Sigmoid colon (tissue), 6 donors: ENCODE measurements at regions not wholly inside any gene's neighbourhood (a gene's known extent, or its start where the extent isn't known, plus 50 kb on each side); places are given as distances from the start of the nearest gene placed in this dataset.

ENCODE experiments used
- DNase-seq: peaks from one replicate; pipeline ENCODE4 v3.0.0-alpha.2; 2019
- H3K27ac ChIP-seq, 4 donors: fragments of 200-600 bp; sonication (generic); one replicate each; pipeline ENCODE4 v1.5.1; 2016 to 2019; ENCODE audit warnings: mild to moderate bottlenecking in 1 of 4
- H3K27me3 ChIP-seq, 3 donors: fragments of 200-600 bp; sonication (generic); one replicate each; pipeline ENCODE4 v1.5.1; 2019; ENCODE audit warnings: mild to moderate bottlenecking in 1 of 3
- H3K36me3 ChIP-seq, 4 donors: fragments of 200-600 bp; sonication (generic); one replicate each; pipeline ENCODE4 v1.5.1; 2016 to 2019
- H3K4me1 ChIP-seq, 4 donors: fragments of 200-600 bp; sonication (generic); one replicate each; pipeline ENCODE4 v1.5.1; 2017 to 2019
- H3K4me3 ChIP-seq, 4 donors: fragments of 200-600 bp; sonication (generic); one replicate each; pipeline ENCODE4 v1.5.1; 2017 to 2019; ENCODE audit warnings: mild to moderate bottlenecking in 2 of 4, moderate library complexity in 1 of 4
- H3K9me3 ChIP-seq, 4 donors: fragments of 200-600 bp in 3 of 4; sonication (generic) in 3 of 4; one replicate each; pipeline versions ENCODE4 v1.5.1 to v1.6.1; 2013 to 2019
- EP300 ChIP-seq, 4 donors: sonication (generic); formaldehyde crosslinking; IDR thresholded peaks; one replicate each; pipeline ENCODE4 v1.6.1; 2017; ENCODE audit warnings: antibody characterized with exemption in 4 of 4
- POLR2A ChIP-seq, 2 donors: fragments of 450-650 bp; IDR thresholded peaks; one replicate each; pipeline ENCODE4 v1.6.1; 2016; ENCODE audit warnings: antibody characterized with exemption in 2 of 2, mild to moderate bottlenecking in 2 of 2, moderate library complexity in 2 of 2
- POLR2AphosphoS5 ChIP-seq, 4 donors: sonication (generic); formaldehyde crosslinking; IDR thresholded peaks; one replicate each; pipeline ENCODE4 v1.6.1; 2017; ENCODE audit warnings: antibody characterized with exemption in 4 of 4
- WGBS, 2 donors: extraction: QIAGEN DNeasy Blood & Tissue Kit; methylation state at CpG; one replicate each; pipeline ENCODE4 v1.1.7; 2013; 5-methylcytosine and 5-hydroxymethylcytosine counted together
- intact Hi-C: fragments of 100-400 bp; cut with DNase I; formaldehyde crosslinking; loops from one replicate; pipeline ENCODE4 v1.15.1; 2023
- TF ChIP-seq, protein P1 (sequence below), 4 experiments: fragments of 450-650 bp in 3 of 4; fragments of 200-600 bp in 1 of 4; IDR thresholded peaks; one replicate each; pipeline ENCODE4 v1.5.1; 2016 to 2019; ENCODE audit warnings: antibody characterized with exemption in 4 of 4, mild to moderate bottlenecking in 3 of 4, moderate library complexity in 2 of 4
- donor health status: healthy with polysubstance abuse.
- donor health status: healthy.

DNA sequence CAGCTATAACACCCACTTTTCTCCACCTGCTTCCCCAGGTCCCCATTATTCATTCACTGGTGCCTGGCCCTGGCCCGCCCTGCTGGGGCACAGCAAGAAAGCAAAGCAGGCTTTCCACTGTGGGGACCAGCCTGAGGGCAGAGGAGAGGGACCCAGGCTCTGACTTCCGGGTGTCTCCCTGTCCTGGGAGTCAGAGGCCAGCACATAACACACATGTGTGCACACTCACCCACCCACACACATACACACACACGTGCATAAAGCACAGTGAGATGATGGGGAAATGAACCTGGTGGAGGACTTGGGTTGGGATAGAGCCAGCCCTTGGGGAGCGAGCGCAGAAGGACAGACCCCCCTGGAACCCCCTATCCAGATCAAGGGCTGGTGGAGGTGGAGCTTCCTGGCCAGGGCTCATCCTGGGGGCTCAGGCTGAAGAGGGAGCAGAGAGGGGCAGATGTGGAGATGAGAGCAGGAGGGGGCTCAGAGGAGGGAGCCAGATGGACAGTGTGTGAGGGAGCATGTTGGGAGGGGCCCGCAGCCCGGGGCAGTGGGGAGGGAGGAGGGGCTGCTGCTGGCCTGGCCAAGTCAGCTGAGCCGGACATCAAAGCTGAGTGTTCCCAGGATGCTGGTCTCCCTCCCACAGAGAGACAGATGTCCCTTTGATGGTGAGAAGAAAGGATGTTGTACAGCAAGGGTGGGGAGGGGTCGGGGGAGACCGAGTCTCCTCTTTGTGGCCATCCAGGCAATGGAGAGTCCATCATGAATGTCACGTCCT is 78.2 kb downstream of the LINGO1 start:
- Histone ChIP-seq H3K27ac (no peak overlapping the region), H3K9me3 (no peaks in the 10 kb centered on the region), H3K4me3 (no peak overlapping the region), H3K4me1 (peaks cover 0 to 8% (median 0%) of the 10 kb centered on the region in 4 donors), H3K36me3 (no peaks in the 10 kb centered on the region), H3K27me3 (no peaks in the 10 kb centered on the region)
- DNase-seq: no peak
- 82 to 83% methylated on average over 11 of the region's 11 CpGs for WGBS, 2 donors
- intact Hi-C loops: no loop called here
- TF ChIP-seq, protein P1, sequence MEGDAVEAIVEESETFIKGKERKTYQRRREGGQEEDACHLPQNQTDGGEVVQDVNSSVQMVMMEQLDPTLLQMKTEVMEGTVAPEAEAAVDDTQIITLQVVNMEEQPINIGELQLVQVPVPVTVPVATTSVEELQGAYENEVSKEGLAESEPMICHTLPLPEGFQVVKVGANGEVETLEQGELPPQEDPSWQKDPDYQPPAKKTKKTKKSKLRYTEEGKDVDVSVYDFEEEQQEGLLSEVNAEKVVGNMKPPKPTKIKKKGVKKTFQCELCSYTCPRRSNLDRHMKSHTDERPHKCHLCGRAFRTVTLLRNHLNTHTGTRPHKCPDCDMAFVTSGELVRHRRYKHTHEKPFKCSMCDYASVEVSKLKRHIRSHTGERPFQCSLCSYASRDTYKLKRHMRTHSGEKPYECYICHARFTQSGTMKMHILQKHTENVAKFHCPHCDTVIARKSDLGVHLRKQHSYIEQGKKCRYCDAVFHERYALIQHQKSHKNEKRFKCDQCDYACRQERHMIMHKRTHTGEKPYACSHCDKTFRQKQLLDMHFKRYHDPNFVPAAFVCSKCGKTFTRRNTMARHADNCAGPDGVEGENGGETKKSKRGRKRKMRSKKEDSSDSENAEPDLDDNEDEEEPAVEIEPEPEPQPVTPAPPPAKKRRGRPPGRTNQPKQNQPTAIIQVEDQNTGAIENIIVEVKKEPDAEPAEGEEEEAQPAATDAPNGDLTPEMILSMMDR (IDR thresholded peaks at IDR 0.05): no peak
- TF ChIP-seq POLR2AphosphoS5 (IDR thresholded peaks at IDR 0.05): no peak
- no peak for TF ChIP-seq POLR2A (IDR thresholded peaks at IDR 0.05)
- no peak for TF ChIP-seq EP300 (IDR thresholded peaks at IDR 0.05)

DNA sequence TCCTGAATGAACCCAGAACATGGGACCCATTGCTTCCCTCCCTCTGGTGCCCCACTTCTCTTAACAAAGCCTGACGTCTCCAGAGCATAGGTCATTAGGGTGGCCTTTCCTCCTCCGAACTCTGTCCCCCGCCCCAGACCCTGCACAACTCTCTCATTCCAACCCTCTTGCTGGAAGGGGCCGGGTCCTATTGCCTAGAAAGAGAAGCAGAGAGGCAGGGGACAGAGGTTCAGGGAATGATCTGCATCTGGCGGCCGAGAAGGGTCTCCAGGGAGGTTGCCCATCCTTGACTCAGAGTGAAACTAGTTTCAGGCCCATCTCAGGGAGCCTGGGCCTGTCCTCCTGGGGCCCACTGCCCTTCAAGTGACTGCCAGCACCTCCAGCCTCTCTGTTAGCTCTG is 79.0 kb downstream of the LINGO1 start:
- Histone ChIP-seq H3K9me3 (no peaks in the 10 kb centered on the region), H3K27me3 (no peaks in the 10 kb centered on the region), H3K27ac (no peak overlapping the region), H3K36me3 (no peaks in the 10 kb centered on the region), H3K4me3 (no peak overlapping the region), H3K4me1 (peaks cover 0 to 8% (median 0%) of the 10 kb centered on the region in 4 donors)
- intact Hi-C loops: no loop called here
- DNase-seq: no peak
- TF ChIP-seq, protein P1 (IDR thresholded peaks at IDR 0.05): no peak
- no peak for TF ChIP-seq EP300 (IDR thresholded peaks at IDR 0.05)
- no peak for TF ChIP-seq POLR2A (IDR thresholded peaks at IDR 0.05)
- TF ChIP-seq POLR2AphosphoS5 (IDR thresholded peaks at IDR 0.05): no peak
- 84 to 90% methylated on average over 6 of the region's 6 CpGs for WGBS, 2 donors

DNA sequence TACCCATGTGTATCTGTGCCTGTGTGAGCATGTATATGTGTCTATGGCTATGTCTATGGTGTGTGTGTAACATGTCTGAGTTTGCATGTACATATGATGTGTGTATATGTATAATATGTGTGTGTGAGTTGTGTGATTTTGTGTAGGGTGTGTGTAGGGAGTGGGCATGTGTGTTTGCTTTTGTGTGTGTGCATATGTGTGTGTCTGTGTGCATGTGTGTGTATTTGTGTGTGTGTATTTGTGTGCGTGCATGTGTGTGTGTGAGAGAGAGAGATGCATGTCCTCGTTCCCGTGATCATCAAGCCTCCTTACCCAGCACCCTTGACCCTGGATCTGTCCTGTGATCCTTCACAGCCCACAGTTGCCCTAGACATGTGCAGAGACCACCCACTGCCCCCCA is 79.5 kb downstream of the LINGO1 start:
- Histone ChIP-seq H3K4me3 (no peak overlapping the region), H3K27me3 (no peaks in the 10 kb centered on the region), H3K9me3 (no peaks in the 10 kb centered on the region), H3K36me3 (no peaks in the 10 kb centered on the region), H3K27ac (no peak overlapping the region), H3K4me1 (peaks cover 0 to 8% (median 0%) of the 10 kb centered on the region in 4 donors)
- intact Hi-C loops: no loop called here
- 90 to 98% methylated on average over 3 of the region's 3 CpGs for WGBS, 2 donors
- no peak for DNase-seq
- no peak for TF ChIP-seq EP300 (IDR thresholded peaks at IDR 0.05)
- TF ChIP-seq POLR2A (IDR thresholded peaks at IDR 0.05): no peak
- TF ChIP-seq, protein P1 (IDR thresholded peaks at IDR 0.05): no peak
- TF ChIP-seq POLR2AphosphoS5 (IDR thresholded peaks at IDR 0.05): no peak

DNA sequence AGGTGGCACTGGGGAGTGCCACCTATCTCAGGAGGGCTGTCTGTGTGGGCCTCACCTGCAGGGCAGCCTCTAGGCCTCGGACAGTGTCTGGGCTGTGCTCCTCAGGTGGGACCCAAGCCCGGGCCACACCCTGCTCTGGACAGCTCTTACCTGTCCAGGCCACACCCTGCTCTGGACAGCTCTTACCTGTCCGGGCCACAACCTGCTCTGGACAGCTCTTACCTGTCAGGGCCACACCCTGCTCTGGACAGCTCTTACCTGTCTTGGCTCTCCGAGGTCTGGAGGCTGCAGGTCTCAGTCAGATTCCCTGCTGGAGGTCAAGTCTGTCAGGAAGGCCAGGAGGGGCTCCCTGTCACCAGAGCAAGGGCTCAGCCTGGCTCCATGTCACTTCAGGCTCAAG is 80.6 kb downstream of the LINGO1 start:
- intact Hi-C loops: no loop called here
- no peak overlapping the region for H3K4me3 ChIP-seq
- H3K4me1 ChIP-seq: peaks cover 0 to 8% (median 0%) of the 10 kb centered on the region in 4 donors
- no peaks in the 10 kb centered on the region for H3K27me3 ChIP-seq
- no peak overlapping the region for H3K27ac ChIP-seq
- WGBS, 2 donors: 28 to 71% methylated on average over 4 of the region's 4 CpGs
- TF ChIP-seq, protein P1 (IDR thresholded peaks at IDR 0.05): no peak
- TF ChIP-seq EP300 (IDR thresholded peaks at IDR 0.05) (no peak), POLR2AphosphoS5 (IDR thresholded peaks at IDR 0.05) (no peak), POLR2A (IDR thresholded peaks at IDR 0.05) (no peak)
- H3K9me3 ChIP-seq: no peaks in the 10 kb centered on the region
- no peaks in the 10 kb centered on the region for H3K36me3 ChIP-seq
- no peak for DNase-seq
